ENCODE measurements at regions not wholly inside any gene's neighbourhood (a gene's known extent, or its start where the extent isn't known, plus 50 kb on each side); places are given as distances from the start of the nearest gene placed in this dataset.

- Histone ChIP-seq H4K20me1 (replicated peaks; ENCODE audit: control insufficient read depth, extremely low read depth, insufficient read depth, low read length) (no peaks in the 10 kb centered on the region), H3K9me3 (replicated peaks; ENCODE audit: control insufficient read depth, insufficient read depth, low read length) (peaks cover 2% of the 10 kb centered on the region), H3K9ac (replicated peaks; ENCODE audit: extremely low read depth, insufficient read depth, low read length) (no peak overlapping the region), H3K4me1 (ENCODE audit: control insufficient read depth, extremely low read depth, insufficient read depth, low read length) (no peaks in the 10 kb centered on the region), H3K27me3 (ENCODE audit: control insufficient read depth in 2 of 2, insufficient read depth in 2 of 2, low read length in 2 of 2) (no peaks in the 10 kb centered on the region), H3K4me3 (replicated peaks in 1 of 3; ENCODE audit: insufficient read depth in 1 of 3, low read depth in 1 of 3, low read length in 3 of 3) (no peak overlapping the region), H3K79me2 (ENCODE audit: control insufficient read depth, insufficient read depth, low read length) (no peaks in the 10 kb centered on the region), H3K36me3 (ENCODE audit: control insufficient read depth in 2 of 2, extremely low read depth in 1 of 2, insufficient read depth in 2 of 2, low read length in 2 of 2) (no peaks in the 10 kb centered on the region), H2AFZ (ENCODE audit: low read depth, low read length) (no peak overlapping the region), H3K9me1 (replicated peaks; ENCODE audit: control insufficient read depth, extremely low read depth, insufficient read depth, low read length) (no peaks in the 10 kb centered on the region), H3K4me2 (ENCODE audit: insufficient read depth, low read length) (no peak overlapping the region), H3K27ac (ENCODE audit: insufficient read depth, low read depth, low read length) (no peak overlapping the region)
- dilution Hi-C loops (cut with MboI; ENCODE audit: extremely low pct_ligation_motif_present, low sequenced_read_pairs) (no loop called here), intact Hi-C loops (cut with micrococcal nuclease) (no loop called here)
- no TSS peak for BruUV-seq (replicated peaks)
- POLR2A ChIA-PET: no interaction called here
- CTCF ChIA-PET: no interaction called here
- FAIRE-seq: no peak
- TF ChIP-seq EZH2 (IDR thresholded peaks at IDR 0.05; ENCODE audit: borderline replicate concordance, low read depth, low read length, severe bottlenecking) (no peak), POLR2A (IDR thresholded peaks at IDR 0.05; ENCODE audit: low read depth, low read length) (no peak), MYC (IDR thresholded peaks at IDR 0.05; ENCODE audit: low read depth, low read length) (no peak), CTCF (IDR thresholded peaks at IDR 0.05; ENCODE audit: extremely low read depth in 1 of 2, insufficient read depth in 1 of 2, low read depth in 1 of 2, low read length in 2 of 2) (no peak), POLR2AphosphoS5 (IDR thresholded peaks at IDR 0.05; ENCODE audit: insufficient read depth, low read depth, low read length) (no peak), JUN (IDR thresholded peaks at IDR 0.05; ENCODE audit: borderline replicate concordance, insufficient read depth, insufficient read length, low read depth) (no peak), MAX (IDR thresholded peaks at IDR 0.05; ENCODE audit: insufficient read depth, insufficient read length) (no peak), FOS (IDR thresholded peaks at IDR 0.05; ENCODE audit: borderline replicate concordance, insufficient read depth, low read length) (no peak), GATA2 (IDR thresholded peaks at IDR 0.05; ENCODE audit: insufficient read depth, insufficient read length, low read depth, low read length) (no peak)
- DNase-seq (ENCODE audit: low read depth, low spot score): no peak
These were observed 106.4 kb upstream of the CELF4 start for GRCh38 chr18:37672001-37672400.

All from endothelial cell of umbilical vein (primary cell).